Activated naive CD4-positive, alpha-beta T cell treated with anti-CD3 and anti-CD28 coated beads for 36 hours (primary cell): ENCODE measurements at regions not wholly inside any gene's neighbourhood (a gene's known extent, or its start where the extent isn't known, plus 50 kb on each side); places are given as distances from the start of the nearest gene placed in this dataset.

ENCODE experiments used
- CTCF ChIA-PET: fragments of 350-600 bp; sonication (Branson Sonifier 250); formaldehyde crosslinking; loops from one replicate; lab custom pipeline; 2021; ENCODE audit warnings: antibody characterized with exemption; lab: Charles Lee
- DNase-seq: peaks from one replicate; pipeline ENCODE4 v3.0.0-alpha.2; 2020
- H3K27ac Mint-ChIP-seq: one replicate; pipeline ENCODE4 v1.8.0; 2021; ENCODE audit warnings: mild to moderate bottlenecking, mixed read lengths
- H3K27me3 Mint-ChIP-seq: one replicate; pipeline ENCODE4 v1.8.0; 2021; ENCODE audit warnings: low read depth, mixed read lengths
- H3K36me3 Mint-ChIP-seq: one replicate; pipeline ENCODE4 v1.8.0; 2021; ENCODE audit warnings: low read depth, mixed read lengths
- H3K4me1 Mint-ChIP-seq: one replicate; pipeline ENCODE4 v1.8.0; 2021; ENCODE audit warnings: low read depth, mixed read lengths
- H3K4me3 Mint-ChIP-seq: one replicate; pipeline ENCODE4 v1.8.0; 2021; ENCODE audit warnings: mild to moderate bottlenecking, moderate library complexity, mixed read lengths
- H3K9me3 Mint-ChIP-seq: one replicate; pipeline ENCODE4 v1.8.0; 2021; ENCODE audit warnings: mixed read lengths
- intact Hi-C: fragments of 100-400 bp; cut with micrococcal nuclease; formaldehyde crosslinking; loops from one replicate; pipeline ENCODE4 v1.15.1; 2023

- DNase-seq: no peak
- Mint-ChIP-seq H3K4me3 (no peak overlapping the region), H3K27ac (no peak overlapping the region), H3K36me3 (no peaks in the 10 kb centered on the region), H3K9me3 (peaks cover 3% of the 10 kb centered on the region), H3K27me3 (peaks cover 19% of the 10 kb centered on the region), H3K4me1 (no peaks in the 10 kb centered on the region)
- intact Hi-C loops: no loop called here
- CTCF ChIA-PET: no interaction called here
Observed at GRCh38 chr3:110708156-110708555, 363.5 kb upstream of the NECTIN3 start.

- CTCF ChIA-PET: no interaction called here
- Mint-ChIP-seq H3K4me3 (no peak overlapping the region), H3K36me3 (no peaks in the 10 kb centered on the region), H3K27me3 (peaks cover 7% of the 10 kb centered on the region), H3K27ac (no peak overlapping the region), H3K4me1 (no peaks in the 10 kb centered on the region), H3K9me3 (peaks cover 3% of the 10 kb centered on the region)
- no peak for DNase-seq
- intact Hi-C loops: no loop called here
Observed at GRCh38 chr3:110710156-110710555, 361.5 kb upstream of the NECTIN3 start.

- peaks cover 7% of the 10 kb centered on the region for H3K27me3 Mint-ChIP-seq
- no peaks in the 10 kb centered on the region for H3K36me3 Mint-ChIP-seq
- intact Hi-C loops: no loop called here
- no peak for DNase-seq
- no peak overlapping the region for H3K27ac Mint-ChIP-seq
- H3K4me3 Mint-ChIP-seq: no peak overlapping the region
- H3K4me1 Mint-ChIP-seq: no peaks in the 10 kb centered on the region
- CTCF ChIA-PET: no interaction called here
- peaks cover 3% of the 10 kb centered on the region for H3K9me3 Mint-ChIP-seq
Observed at GRCh38 chr3:110710603-110711002, 361.0 kb upstream of the NECTIN3 start.

GRCh38 chr3:110711130-110711832, 360.3 kb upstream of the NECTIN3 start:
- H3K27ac Mint-ChIP-seq: no peak overlapping the region
- CTCF ChIA-PET: no interaction called here
- H3K9me3 Mint-ChIP-seq: no peaks in the 10 kb centered on the region
- intact Hi-C loops: no loop called here
- H3K4me3 Mint-ChIP-seq: no peak overlapping the region
- no peaks in the 10 kb centered on the region for H3K4me1 Mint-ChIP-seq
- no peak for DNase-seq
- H3K27me3 Mint-ChIP-seq: peaks cover 7% of the 10 kb centered on the region
- H3K36me3 Mint-ChIP-seq: no peaks in the 10 kb centered on the region

GRCh38 chr3:110711851-110712516, 359.6 kb upstream of the NECTIN3 start:
- H3K27ac Mint-ChIP-seq: no peak overlapping the region
- H3K9me3 Mint-ChIP-seq: no peaks in the 10 kb centered on the region
- DNase-seq: no peak
- CTCF ChIA-PET: no interaction called here
- intact Hi-C loops: no loop called here
- no peak overlapping the region for H3K4me3 Mint-ChIP-seq
- H3K36me3 Mint-ChIP-seq: no peaks in the 10 kb centered on the region
- no peaks in the 10 kb centered on the region for H3K4me1 Mint-ChIP-seq
- H3K27me3 Mint-ChIP-seq: peaks cover 7% of the 10 kb centered on the region

- H3K36me3 Mint-ChIP-seq: no peaks in the 10 kb centered on the region
- CTCF ChIA-PET: no interaction called here
- no peak overlapping the region for H3K4me3 Mint-ChIP-seq
- H3K4me1 Mint-ChIP-seq: no peaks in the 10 kb centered on the region
- no peak for DNase-seq
- no peak overlapping the region for H3K27ac Mint-ChIP-seq
- no peaks in the 10 kb centered on the region for H3K9me3 Mint-ChIP-seq
- H3K27me3 Mint-ChIP-seq: peaks cover 18% of the 10 kb centered on the region
- intact Hi-C loops: no loop called here
Observed at GRCh38 chr3:110727056-110727455, 344.6 kb upstream of the NECTIN3 start.

GRCh38 chr3:110731148-110731547, 340.5 kb upstream of the NECTIN3 start:
- H3K4me3 Mint-ChIP-seq: no peak overlapping the region
- CTCF ChIA-PET: interaction anchor here (1.0 kb wide), 1 partner anchor 1455 kb away, joined by 3 read pairs; no protein-coding TSS in a partner anchor

GRCh38 chr3:110732420-110732819, 339.2 kb upstream of the NECTIN3 start:
- intact Hi-C loops: no loop called here
- Mint-ChIP-seq H3K9me3 (no peaks in the 10 kb centered on the region), H3K4me1 (no peaks in the 10 kb centered on the region), H3K4me3 (no peak overlapping the region), H3K27ac (no peak overlapping the region), H3K36me3 (no peaks in the 10 kb centered on the region), H3K27me3 (peaks cover 24% of the 10 kb centered on the region)
- CTCF ChIA-PET: no interaction called here
- no peak for DNase-seq

More at GRCh38 chr3:110731148-110731547, 340.5 kb upstream of the NECTIN3 start:
- H3K4me1 Mint-ChIP-seq: no peaks in the 10 kb centered on the region
- H3K36me3 Mint-ChIP-seq: no peaks in the 10 kb centered on the region
- H3K9me3 Mint-ChIP-seq: no peaks in the 10 kb centered on the region
- H3K27me3 Mint-ChIP-seq: peaks cover 24% of the 10 kb centered on the region
- no peak overlapping the region for H3K27ac Mint-ChIP-seq
- DNase-seq: no peak
- intact Hi-C loops: no loop called here

- Mint-ChIP-seq H3K27ac (no peak overlapping the region), H3K4me3 (no peak overlapping the region), H3K4me1 (no peaks in the 10 kb centered on the region), H3K9me3 (no peaks in the 10 kb centered on the region), H3K27me3 (peaks cover 24% of the 10 kb centered on the region), H3K36me3 (no peaks in the 10 kb centered on the region)
- CTCF ChIA-PET: no interaction called here
- intact Hi-C loops: no loop called here
- no peak for DNase-seq
Observed at GRCh38 chr3:110733045-110733444, 338.6 kb upstream of the NECTIN3 start.

- Mint-ChIP-seq H3K4me3 (no peak overlapping the region), H3K4me1 (no peaks in the 10 kb centered on the region), H3K36me3 (no peaks in the 10 kb centered on the region), H3K27me3 (peaks cover 19% of the 10 kb centered on the region), H3K27ac (no peak overlapping the region), H3K9me3 (no peaks in the 10 kb centered on the region)
- intact Hi-C loops: no loop called here
- DNase-seq: no peak
- CTCF ChIA-PET: no interaction called here
Observed at GRCh38 chr3:110734524-110734923, 337.1 kb upstream of the NECTIN3 start.

GRCh38 chr3:110736332-110736731, 335.3 kb upstream of the NECTIN3 start:
- Mint-ChIP-seq H3K36me3 (no peaks in the 10 kb centered on the region), H3K9me3 (no peaks in the 10 kb centered on the region), H3K27ac (no peak overlapping the region), H3K4me3 (no peak overlapping the region), H3K27me3 (peaks cover 6% of the 10 kb centered on the region), H3K4me1 (no peaks in the 10 kb centered on the region)
- CTCF ChIA-PET: no interaction called here
- no peak for DNase-seq
- intact Hi-C loops: no loop called here

GRCh38 chr3:110738531-110738930, 333.1 kb upstream of the NECTIN3 start:
- peaks cover 2% of the 10 kb centered on the region for H3K27me3 Mint-ChIP-seq
- intact Hi-C loops: no loop called here
- H3K36me3 Mint-ChIP-seq: no peaks in the 10 kb centered on the region
- DNase-seq: no peak
- H3K4me3 Mint-ChIP-seq: no peak overlapping the region
- no peaks in the 10 kb centered on the region for H3K4me1 Mint-ChIP-seq
- CTCF ChIA-PET: no interaction called here
- no peaks in the 10 kb centered on the region for H3K9me3 Mint-ChIP-seq
- H3K27ac Mint-ChIP-seq: no peak overlapping the region

- peaks cover 2% of the 10 kb centered on the region for H3K27me3 Mint-ChIP-seq
- intact Hi-C loops: no loop called here
- H3K36me3 Mint-ChIP-seq: no peaks in the 10 kb centered on the region
- no peaks in the 10 kb centered on the region for H3K9me3 Mint-ChIP-seq
- no peaks in the 10 kb centered on the region for H3K4me1 Mint-ChIP-seq
- DNase-seq: no peak
- no peak overlapping the region for H3K27ac Mint-ChIP-seq
- H3K4me3 Mint-ChIP-seq: no peak overlapping the region
- CTCF ChIA-PET: interaction anchor here (0.6 to 0.7 kb wide), 2 partner anchors 559 to 658 kb away, joined by 3 to 4 read pairs; no protein-coding TSS in a partner anchor
Observed at GRCh38 chr3:110741891-110742290, 329.7 kb upstream of the NECTIN3 start.
